BJ (cell line): ENCODE measurements at regions not wholly inside any gene's neighbourhood (a gene's known extent, or its start where the extent isn't known, plus 50 kb on each side); places are given as distances from the start of the nearest gene placed in this dataset.

Experiments used
- CTCF ChIA-PET: fragments of 350-600 bp; formaldehyde crosslinking; extraction: SDS; loops from one replicate; lab custom pipeline; 2021; ENCODE audit warnings: antibody characterized with exemption, inconsistent platforms; lab: Yijun Ruan, JAX
- POLR2A ChIA-PET: fragments of 300-600 bp; sonication (Branson Sonifier 250); formaldehyde crosslinking; extraction: SDS; loops from one replicate; lab custom pipeline; 2021; ENCODE audit warnings: antibody characterized with exemption; lab: Charles Lee
- DNase-seq: peaks from one replicate; pipeline ENCODE4 v3.0.0-alpha.2; 2011; ENCODE audit warnings: low read depth
- H3K27me3 ChIP-seq: 2 replicates; pipeline ENCODE4 v1.6.0; 2011; ENCODE audit warnings: low read length; ENCODE audit not compliant: control insufficient read depth, insufficient read depth
- H3K36me3 ChIP-seq: 2 replicates; pipeline ENCODE4 v1.5.1; 2011; ENCODE audit warnings: low read length; ENCODE audit not compliant: control insufficient read depth, insufficient read depth
- H3K4me3 ChIP-seq: 2 replicates; pipeline ENCODE4 v1.5.1; 2011; ENCODE audit warnings: low read depth, mild to moderate bottlenecking, control low read depth, low read length
- CTCF ChIP-seq: IDR thresholded peaks from 2 replicates; pipeline ENCODE4 v1.5.1; 2011; ENCODE audit warnings: low read depth, mild to moderate bottlenecking, control low read depth, inconsistent platforms, low read length, moderate library complexity; ENCODE audit not compliant: insufficient read depth

GRCh38 chr1:213641312-213641711, 346.5 kb upstream of the PROX1 start:
- Histone ChIP-seq H3K4me3 (no peak overlapping the region), H3K36me3 (no peaks in the 10 kb centered on the region), H3K27me3 (no peaks in the 10 kb centered on the region)
- no peak for DNase-seq
- ChIA-PET CTCF (no interaction called here), POLR2A (no interaction called here)
- TF ChIP-seq CTCF: no peak

- no peak overlapping the region for H3K4me3 ChIP-seq
- ChIA-PET CTCF (no interaction called here), POLR2A (no interaction called here)
- DNase-seq: no peak
- no peaks in the 10 kb centered on the region for H3K36me3 ChIP-seq
- no peaks in the 10 kb centered on the region for H3K27me3 ChIP-seq
- TF ChIP-seq CTCF: no peak
Measured at GRCh38 chr1:213643360-213643759, 344.4 kb upstream of the PROX1 start.

DNA sequence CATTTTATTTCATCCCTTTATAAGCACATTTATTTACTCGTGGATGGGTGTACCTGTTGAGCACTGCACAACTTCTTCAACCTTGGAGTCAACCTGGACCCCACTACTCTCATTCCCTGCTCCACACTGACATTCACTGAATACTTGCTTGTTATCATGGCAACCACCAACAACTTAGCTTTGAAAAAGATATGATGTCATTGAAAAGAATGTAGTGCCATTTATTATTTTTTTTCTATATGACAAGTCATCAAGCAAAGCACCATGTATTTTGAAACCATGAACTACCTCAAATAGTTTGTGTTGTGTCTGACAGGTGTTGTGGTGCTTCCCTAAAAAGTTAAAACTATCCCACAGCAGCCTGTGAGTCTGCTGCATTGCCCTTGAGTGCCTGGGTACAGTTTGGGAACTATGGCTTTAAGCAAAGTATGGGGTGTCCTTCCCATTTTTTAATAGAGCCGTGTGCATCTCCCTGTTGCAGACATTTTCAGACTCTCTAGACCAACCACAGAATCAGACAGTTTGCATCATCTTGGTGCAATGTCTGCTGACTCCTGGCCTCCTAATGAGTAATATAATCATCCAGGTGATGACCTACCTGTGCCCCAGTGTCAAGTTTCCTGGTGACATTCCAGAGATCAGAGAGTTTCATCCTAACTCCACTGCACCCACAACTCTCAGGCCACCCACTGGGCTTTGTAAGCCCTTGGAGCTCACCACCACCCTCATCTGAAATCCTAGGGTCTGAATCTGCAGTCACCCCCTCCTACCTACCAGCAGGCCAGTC, 339.7 kb upstream of the PROX1 start:
- H3K36me3 ChIP-seq: no peaks in the 10 kb centered on the region
- no peak for TF ChIP-seq CTCF
- POLR2A ChIA-PET: no interaction called here
- no peak overlapping the region for H3K4me3 ChIP-seq
- CTCF ChIA-PET: no interaction called here
- no peak for DNase-seq
- no peaks in the 10 kb centered on the region for H3K27me3 ChIP-seq

GRCh38 chr1:213649373-213649772, 338.4 kb upstream of the PROX1 start:
- Histone ChIP-seq H3K4me3 (no peak overlapping the region), H3K36me3 (no peaks in the 10 kb centered on the region), H3K27me3 (no peaks in the 10 kb centered on the region)
- no peak for DNase-seq
- ChIA-PET POLR2A (no interaction called here), CTCF (no interaction called here)
- no peak for TF ChIP-seq CTCF

DNA sequence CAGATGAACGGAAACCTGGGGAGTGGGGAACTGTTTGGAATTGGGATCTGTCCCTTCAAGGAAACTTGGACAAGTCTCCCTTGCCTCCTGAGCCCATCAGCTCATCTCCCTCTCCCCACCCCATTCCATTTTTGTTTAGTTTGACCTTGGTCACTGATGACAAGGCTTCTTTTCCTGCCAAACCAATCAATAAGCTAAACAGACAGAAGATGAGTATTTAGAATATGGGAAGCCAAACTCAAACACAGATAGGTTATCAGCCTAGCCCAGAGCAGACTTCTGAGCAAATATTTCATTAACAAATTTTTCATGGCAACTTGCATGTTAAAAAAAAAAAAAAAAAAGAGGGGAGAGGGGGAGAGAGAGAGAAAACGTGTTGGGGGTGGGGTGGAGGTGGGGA, 337.2 kb upstream of the PROX1 start:
- H3K36me3 ChIP-seq: no peaks in the 10 kb centered on the region
- POLR2A ChIA-PET: no interaction called here
- CTCF ChIA-PET: no interaction called here
- no peak for DNase-seq
- H3K4me3 ChIP-seq: no peak overlapping the region
- no peak for TF ChIP-seq CTCF
- H3K27me3 ChIP-seq: no peaks in the 10 kb centered on the region
